ENCODE measurements at regions not wholly inside any gene's neighbourhood (a gene's known extent, or its start where the extent isn't known, plus 50 kb on each side); places are given as distances from the start of the nearest gene placed in this dataset.

DNA sequence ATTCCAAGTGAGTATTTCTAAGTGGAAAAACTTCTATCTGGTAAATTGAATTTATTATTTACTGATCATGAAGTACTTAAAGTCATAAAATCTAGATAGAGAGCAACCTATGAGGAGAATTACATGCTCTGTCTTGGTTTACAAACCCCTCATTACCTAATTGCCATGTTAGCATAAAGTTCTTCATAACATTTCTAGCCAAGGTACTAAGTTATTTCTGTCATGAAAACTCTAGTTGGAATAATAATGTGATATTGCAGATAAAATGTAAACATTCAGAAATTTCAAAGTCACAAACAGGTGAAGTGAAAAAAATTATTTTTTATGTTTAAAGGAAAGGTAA is 228.6 kb downstream of the TTLL7 start:
- DNase-seq (ENCODE audit: low read depth) = no peak

DNA sequence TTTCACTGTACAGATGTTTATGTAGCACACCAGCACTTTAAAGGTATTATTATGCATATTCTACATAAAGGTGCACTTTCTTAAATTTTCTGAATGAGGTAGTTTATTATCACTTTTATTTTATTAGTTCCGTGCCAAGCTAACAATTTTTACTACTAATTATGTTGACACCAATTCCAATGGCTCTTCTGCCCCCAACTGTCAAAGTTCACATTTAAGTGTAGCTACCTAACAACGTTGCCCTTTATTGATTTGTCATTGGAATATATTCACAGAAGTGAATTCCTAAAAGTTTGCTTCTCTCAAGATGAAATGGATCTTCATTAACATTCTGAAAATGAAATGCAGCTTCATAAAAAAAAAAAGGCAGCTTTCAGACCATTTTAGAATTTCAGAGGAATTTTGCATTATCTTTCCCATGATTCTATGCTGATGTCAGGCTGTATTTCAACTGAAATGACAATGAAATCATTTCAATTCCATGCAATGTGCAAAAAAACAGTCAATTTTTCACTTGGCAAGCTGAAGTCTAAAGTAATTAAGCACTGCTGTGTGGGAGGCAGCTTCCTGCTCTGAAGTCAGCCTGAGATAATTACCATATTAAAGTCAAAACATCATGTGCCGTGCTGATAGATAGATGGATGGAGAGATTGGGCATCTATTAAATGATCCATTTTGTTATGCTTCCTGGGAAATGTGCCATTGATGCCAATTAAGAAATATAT is 229.2 kb downstream of the TTLL7 start:
- no peak for DNase-seq (ENCODE audit: low read depth)

DNA sequence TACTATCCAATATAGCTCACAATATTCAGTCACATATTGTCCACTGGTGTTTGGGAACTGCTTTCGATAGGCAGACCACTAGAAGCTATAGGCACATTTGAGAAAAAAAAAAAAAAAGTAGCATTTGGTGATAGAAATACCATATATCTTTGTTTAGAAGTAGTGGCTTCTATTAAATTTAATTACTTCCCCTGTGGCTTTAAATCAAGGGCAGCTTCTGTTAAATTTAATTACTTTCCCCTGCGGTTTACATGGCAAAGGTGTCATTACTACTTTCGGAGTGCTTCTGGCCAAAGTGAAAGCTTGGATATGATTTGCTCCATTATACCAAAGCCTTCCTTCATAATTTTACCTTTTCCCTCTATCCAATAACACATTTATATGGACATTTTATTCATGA is 229.9 kb downstream of the TTLL7 start:
- DNase-seq (ENCODE audit: low read depth) = no peak

DNA sequence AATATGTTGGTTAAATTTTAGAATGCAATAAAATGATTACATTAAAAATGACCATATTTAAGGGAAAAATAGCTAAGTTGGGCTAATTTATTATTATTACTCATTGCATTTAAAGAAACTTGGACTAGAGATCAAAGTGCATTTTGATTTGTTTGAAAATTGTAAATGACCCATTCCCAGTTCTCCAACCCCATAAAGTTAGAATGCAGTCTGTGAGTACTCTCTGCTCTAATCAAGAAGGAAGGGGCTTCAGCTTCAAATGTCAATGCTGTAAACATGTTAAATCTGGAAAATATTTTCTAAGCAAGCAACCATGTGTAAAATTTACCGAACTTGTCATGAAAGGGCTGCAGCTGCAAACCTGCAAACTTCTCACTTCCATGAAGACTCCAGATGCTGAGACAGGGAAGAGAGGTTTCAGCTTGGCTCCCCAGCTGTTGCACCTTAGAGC is 232.7 kb downstream of the TTLL7 start:
- no peak for DNase-seq (ENCODE audit: low read depth)

DNA sequence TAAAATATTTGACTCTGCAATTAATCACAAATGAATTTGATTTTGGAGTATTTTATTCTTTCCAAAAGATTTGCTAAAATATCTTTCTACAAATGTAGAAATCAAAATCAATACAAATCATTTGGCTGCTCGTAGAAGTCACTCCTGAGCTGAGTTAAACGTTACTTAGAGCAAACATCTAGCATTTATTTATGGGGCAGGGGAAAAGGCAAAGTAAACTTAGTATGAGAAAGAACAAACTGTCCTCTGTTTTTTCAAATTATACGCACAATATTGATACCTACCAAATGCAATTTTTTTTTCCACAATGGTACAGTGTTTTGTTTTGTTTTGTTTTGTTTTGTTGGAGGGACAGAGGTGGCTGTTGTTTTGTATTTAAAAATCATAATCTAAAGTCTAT is 233.8 kb downstream of the TTLL7 start:
- no peak for DNase-seq (ENCODE audit: low read depth)

DNA sequence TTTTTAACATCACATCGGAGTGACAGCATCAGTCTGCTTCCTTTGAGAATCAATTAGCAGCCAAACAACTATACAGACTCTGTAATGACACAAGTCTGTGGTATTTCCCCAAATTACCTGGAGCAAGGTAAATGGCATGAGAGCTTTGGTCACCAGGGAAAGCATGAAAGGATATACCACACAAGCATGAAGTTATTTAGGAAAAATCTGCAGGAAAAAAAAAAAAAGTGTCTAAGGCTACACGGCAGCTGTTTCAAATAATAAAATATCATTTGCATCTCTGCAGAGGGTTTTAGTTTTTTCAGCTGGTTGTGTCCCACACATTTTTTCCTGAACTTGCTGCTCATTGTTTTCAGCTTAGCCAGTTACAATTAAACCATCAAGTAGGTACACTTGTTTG is 234.7 kb downstream of the TTLL7 start:
- DNase-seq (ENCODE audit: low read depth) = no peak

DNA sequence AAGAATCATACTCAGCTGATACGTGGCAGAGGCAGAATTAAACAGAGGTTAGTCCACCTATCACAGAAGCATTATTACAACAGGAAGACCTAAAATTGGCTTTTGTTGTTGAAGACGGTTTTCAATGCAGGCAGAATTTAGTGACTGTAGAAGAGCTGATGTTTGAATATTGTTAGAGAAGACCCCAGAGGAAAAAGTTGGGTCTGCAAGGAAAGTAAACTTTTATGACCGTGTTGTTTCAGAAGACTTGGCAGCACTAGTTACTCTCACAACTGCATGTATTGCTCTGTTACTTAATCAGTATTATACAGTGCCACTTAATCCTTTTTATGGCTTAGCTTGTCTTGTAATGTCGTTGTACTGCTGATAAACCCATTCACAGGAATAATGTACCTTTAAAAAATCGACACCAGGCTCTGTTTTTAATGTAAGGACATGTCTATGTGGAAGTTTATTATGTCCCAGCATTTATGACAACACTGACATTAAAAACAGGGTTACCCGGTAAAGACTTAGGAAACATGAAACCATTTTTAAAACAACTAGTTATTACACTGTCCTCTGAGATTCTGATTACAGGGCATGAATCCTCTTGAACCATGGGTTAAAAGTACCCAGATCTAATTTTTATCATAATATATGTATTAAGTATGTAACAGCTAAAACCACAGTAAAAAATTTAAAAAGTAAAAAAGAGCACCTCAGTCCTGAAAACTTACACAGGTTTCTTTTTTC is 235.4 kb downstream of the TTLL7 start:
- DNase-seq (ENCODE audit: low read depth) = no peak

DNA sequence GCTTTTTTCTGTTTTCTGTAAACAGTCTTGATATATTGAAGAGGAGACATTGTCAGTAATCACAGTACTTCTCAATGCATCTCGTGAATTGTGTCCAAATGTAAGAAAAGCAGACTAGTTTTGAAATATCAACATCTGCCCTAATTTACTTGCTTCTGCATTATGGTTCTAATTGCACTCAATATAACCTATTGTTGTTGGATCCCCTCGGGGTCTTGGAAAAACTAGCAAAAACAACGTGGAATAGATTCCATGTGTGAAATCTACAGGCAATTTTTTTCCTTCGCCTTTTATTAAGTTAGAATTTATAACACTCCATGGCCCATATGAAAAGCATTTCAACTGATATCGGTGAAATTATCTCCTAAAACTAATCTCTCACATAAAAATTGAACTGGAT is 236.5 kb downstream of the TTLL7 start:
- DNase-seq (ENCODE audit: low read depth) = no peak

DNA sequence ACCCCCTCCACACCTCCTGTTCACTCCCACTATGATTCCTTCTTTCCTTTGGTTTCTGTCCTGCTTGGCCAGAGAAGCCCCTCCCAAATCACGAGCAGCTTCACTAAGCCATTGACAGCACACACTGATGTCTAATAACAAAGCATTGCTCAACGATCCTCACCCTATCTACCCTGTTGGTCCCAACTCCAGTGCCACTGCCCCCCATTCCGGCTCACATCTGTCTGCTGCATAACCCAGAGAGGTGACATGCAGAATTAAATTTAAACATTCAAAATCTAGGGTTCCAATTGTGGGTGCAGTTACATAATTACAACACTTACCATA is 236.9 kb downstream of the TTLL7 start:
- DNase-seq (ENCODE audit: low read depth) = no peak

DNA sequence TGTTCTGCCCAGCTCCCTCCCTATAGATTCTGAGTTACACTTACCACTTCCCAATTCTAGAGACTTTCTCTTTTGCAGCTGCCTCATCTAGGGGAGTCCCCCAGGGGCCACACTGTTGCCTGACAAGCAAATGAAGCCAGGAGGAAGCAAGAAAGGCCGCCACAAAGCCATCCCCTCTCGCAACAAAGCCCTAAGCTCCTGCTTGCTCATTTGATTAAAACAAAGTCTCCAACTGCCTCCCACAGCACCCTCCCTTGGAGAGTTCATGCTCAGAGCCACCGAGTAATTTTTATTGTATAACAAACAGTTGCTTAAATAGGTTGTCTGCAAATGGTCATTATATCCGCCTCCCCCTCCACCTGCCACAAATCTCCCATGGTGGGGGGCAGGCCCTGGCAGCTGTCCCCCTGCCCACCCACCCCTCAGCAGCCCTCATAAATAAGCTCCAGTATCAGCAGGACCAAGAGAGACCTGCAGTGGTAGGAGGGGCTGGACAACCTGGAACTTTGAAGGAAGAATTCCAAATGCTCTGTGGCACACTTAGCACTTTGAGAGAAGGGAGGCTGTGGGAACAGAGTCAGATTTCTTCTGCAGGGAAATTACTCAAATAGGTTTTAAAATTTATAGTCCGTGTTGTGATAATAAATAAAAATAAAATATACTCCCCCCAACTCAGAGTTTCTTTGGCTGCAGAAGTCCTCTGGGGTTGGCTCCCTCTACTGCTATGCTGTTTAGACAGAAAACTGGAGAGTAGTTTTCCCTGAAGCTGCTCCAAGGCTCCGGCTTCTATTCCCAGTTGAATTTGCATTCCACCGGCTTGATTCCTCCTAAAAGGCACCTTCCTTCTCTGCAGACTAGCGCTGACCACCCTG is 237.5 kb downstream of the TTLL7 start:
- DNase-seq (ENCODE audit: low read depth) = no peak

DNA sequence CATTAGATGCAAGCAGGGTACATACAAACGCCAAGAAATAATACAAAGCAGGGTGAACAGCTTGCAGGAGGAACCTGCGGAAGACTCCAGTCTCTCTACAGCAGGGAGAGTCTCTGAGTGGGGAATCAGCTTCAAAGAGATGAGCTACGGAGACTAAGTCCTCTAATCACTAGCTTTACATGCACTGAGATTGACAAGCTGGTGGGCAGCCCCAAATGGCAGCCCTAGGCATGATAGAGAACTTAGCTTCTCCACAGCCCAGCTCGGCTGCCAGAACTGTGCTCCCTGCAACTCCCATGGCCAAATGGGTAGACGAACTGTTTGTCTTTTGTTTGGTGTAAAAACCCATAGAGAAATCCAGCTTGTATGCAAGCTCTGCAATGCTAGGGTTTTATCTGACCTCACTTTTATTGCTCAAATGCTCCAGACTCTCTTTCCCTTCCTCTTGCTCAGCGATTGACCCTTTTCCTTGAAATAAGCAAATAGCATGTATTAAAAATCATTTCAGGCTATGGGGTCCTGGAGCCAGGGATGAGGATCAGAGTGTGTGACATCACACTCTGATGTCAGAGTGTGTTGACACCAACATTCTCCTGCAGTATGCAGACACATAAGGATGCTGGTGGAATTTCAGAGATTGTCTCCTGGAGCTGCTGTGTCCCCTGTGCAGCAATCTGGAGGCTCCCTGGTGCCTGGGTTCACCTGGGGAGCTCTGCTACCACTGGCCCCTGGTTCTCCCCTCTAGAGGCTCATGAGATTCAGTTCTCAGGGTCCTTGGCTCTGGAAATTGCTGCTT is 238.5 kb downstream of the TTLL7 start:
- DNase-seq (ENCODE audit: low read depth) = no peak

DNA sequence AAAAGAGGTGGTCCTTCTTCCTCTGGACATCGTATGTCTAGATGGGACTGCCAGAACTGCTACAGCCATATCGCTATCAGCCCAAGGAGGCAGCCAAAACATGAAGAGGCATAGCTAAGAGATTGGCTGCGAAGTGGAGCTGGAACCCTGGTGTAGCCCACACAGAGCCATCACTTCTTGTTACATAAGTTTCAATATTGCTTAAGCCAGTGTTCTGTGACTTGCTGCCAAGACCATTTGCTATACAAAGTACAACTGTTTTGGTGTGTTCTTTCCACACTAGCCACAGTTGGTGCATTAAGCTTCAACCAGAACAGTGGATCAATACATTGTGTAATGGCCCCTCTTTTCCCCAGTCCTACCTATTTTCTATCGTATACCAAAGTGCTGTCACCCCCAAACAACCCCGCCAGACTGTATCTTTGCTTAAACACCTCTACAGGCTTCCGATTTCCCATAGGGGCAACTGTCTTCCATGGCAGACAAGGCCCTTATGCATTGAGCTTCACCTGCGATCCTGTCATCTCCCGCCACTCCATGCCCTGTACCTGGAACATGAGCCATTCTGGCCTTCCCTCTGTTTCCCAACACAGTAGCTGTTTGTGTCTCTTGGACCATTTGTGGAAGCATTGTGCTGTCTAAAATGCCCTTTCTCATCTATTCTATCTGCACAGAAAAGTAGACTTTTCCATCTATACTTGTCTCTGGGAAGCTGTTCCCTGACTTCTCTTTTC is 241.8 kb downstream of the TTLL7 start:
- DNase-seq (ENCODE audit: low read depth) = no peak

DNA sequence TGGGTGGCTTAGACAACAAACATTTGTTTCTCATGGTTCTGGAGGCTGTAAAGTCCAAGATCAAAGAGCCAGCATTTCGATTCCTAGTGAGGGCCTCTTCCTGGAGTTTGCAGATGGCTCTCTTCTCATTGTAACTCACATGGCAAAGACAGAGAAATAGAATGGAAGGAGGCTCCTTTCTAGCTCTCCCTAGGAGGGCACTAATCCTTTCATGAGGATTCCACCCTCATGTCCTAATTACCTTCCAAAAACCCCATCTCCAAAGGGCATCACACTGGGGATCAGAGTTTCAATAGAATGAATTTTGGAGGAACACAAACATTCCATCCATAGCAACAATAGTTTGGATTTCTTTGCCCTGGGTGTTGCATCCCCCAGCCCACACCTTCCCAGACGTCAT is 247.3 kb downstream of the TTLL7 start:
- DNase-seq (ENCODE audit: low read depth) = no peak

DNA sequence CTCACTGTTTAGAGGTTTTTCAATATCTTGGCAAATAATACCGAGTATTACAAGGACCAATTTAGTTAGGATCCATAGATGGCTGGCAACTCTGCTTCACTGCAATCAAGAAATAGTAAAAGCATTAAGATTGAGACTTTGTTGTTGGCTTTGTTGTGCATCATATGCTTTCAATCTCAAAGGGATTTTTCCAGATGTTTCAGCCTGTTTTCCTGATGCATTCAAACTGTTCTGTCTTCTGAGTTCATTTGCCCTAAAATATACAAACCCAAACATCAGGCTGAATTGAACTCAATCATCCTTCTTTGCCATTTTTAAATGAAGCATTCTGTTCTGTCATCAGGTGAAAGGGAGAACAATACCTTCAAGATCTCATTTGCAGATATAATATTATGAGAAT is 248.7 kb downstream of the TTLL7 start:
- no peak for DNase-seq (ENCODE audit: low read depth)

DNA sequence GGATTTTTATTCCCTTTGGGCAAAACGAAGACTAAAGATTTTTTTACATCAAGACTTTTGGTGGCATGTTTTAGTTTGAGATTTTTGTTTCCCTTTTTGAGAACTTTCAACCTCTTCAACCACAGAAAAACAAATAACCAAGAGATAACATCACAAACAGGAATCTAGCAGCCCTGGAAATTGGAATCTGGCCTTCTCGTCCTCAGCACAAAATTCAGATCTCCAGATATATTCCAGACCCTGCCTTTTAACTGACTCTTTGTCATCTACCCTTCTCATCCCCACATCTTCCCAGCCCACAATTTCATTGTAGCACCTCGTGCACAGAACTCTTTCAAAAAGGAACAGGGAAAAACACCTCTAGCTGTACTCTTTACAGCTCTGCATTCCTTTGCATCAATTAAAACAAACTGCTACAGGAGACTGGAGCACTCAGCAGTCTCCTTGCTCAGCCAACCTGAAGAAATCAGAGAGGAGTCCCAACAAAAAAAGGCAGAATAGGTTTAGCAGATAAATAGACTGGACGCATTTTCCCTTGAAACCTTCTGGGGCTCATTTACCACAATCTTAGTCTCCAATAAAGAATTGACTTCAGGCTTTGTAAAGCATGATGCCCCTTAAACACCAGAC is 251.0 kb downstream of the TTLL7 start:
- no peak for DNase-seq (ENCODE audit: low read depth)

DNA sequence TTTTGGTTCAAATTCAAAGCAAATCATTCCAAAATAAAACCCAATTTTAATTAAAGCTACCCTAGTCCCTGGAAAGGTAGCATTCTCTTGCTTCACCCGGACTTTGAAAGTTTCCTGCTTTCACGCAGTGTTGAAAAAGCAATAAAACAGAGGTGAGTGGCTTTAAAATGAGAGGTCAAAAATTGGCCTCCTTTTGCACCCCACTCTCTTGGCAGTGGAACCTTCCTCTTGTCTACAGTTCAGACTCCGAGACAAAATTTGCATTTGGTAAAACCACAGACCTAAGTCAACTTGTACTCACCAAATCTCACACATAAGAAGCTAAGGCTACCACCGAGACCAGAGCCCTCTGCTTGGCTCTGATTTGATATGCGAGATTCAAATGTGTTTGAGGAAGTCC is 252.7 kb downstream of the TTLL7 start:
- DNase-seq (ENCODE audit: low read depth) = no peak

DNA sequence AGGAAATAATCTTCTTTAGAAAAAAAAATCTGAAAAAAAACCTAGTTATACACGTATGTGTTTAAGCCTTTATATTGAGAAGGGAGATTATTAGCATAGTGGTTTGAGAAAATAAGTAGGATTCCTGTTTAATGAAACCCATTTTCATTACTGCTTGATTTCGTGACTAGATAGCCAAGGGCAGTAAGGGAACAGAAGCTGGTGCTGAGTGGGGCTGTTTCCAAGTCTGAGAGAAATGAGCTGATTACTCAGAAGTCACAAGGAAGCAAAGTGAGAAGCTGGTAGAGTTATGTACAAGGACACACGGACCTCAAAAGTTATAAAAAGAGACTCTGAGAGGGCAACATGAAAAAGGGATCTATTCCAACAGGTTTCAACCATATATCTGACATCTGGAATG is 256.5 kb downstream of the TTLL7 start:
- DNase-seq (ENCODE audit: low read depth) = no peak

DNA sequence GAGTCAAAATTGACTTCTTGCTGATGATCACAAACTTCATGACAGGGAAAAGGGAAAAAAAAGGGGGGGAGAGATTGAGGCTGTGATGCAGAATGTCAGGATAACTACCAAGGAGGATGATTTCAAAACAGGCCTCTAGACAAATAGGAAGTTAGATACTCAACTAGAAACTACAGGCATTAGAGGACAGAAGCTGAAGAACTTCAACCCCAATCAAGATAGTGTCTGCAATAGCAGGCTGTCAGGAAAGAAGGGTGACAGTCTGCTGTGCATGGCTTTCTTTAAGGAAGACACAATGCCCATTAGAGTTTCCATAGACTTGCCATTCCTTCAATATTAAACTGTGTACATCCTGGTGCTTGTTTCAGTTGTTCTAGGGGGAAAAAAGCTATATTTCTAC is 257.2 kb downstream of the TTLL7 start:
- no peak for DNase-seq (ENCODE audit: low read depth)

DNA sequence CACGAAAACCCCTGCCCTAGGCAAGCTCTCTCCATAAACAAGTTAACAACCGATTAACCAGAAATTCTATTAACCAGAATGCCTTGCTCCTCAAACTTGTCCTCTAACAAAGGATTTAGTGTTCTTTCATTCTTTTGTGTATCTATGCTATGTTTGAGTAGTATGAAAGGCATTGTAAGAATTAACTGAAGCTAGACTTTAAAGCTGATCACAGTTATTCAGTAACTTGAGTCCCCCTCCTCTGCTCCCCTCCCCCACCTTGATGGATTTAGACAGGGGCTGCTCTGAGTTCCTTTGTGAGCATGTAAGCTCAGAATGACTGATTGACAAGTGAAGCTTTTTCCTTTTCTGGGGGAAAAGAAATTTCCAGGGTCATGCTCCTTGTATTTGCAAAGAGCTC is 257.6 kb downstream of the TTLL7 start:
- DNase-seq (ENCODE audit: low read depth) = no peak

DNA sequence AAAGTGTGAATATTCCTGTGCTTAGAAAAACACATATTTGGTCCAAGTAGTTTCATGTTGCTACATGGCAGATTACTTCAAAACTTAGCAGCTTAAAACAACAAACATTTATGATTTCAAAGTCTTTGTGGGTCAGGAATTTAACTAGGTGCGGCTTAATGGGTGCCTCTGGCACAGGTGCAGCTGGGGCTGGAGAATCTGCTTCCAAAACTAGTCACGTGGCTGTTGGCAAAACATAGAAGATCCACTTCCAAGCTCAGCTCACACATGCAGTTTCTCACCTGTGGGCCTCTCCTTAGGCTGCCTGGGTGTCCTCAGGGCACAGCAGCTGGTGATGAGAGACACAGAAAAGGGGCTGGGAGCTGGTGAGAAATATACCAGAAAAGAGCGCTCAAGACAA is 263.4 kb downstream of the TTLL7 start:
- no peak for DNase-seq (ENCODE audit: low read depth)

DNA sequence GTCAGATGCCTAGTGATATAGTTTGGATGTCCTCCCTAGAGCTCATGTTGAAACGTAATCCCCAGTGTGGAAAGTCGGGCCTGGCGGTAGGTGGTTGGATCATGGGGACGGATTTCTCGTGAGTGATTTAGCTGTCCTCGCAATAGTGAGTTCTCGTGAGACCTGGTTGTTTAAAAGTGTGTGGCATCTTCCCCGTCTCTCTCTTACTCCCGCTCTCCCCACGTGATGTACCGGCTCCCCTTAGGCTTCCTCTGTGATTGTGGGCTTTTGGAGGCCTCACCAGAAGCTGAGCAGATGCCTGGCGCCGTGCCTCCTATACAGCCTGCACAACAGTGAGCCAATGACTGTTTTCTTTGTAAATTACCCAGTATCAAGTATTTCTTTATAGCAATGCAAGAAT is 264.5 kb downstream of the TTLL7 start:
- DNase-seq (ENCODE audit: low read depth) = no peak

Data from HS-27A (cell line).